ENCODE measurements at regions not wholly inside any gene's neighbourhood (a gene's known extent, or its start where the extent isn't known, plus 50 kb on each side); places are given as distances from the start of the nearest gene placed in this dataset.
"Not testable (repeated sequence)": the region's sequence is repeated elsewhere in the genome, so short reads cannot be mapped to it uniquely, and the experiment has no call there.

DNA sequence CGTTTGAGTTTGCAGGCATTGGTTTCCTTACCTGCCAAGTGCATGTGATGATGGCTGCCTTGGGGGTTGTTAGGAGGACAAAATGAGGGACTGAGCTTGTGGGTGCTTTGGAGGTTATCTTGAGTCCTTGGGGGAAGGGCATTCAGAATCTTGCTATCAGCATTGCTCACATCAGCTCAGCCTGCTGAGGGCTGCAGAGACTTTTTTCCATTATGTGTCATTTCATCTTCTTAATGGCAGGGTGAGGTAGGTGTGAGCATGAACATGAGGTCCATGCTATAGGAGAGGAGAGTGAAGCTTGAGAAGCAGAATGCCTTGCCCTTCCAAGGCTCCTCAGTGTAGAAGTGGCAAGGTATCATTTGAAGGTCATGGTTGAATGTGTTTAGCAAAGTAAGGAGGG is 112.3 kb downstream of the MIAT start:
- DNase-seq, result no peak

DNA sequence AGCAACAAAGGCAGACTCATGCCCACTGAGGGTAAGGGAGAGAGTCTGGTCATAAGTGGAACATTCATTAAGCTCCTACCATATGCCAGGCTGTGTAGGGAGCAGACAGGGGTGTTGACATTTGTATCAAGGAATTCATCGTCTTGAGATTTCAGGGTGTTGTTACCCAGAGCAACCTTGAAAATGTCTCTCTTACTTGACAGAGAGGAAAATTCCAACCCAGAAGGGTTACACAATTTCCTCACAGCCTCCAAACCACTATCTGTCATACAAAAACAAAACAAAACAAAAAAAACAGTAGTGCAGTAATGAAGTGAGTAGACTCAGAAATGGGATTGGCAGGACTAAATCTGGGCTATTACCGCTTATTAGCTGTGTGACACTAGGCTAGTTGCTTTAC is 113.2 kb downstream of the MIAT start:
- DNase-seq, result no peak

DNA sequence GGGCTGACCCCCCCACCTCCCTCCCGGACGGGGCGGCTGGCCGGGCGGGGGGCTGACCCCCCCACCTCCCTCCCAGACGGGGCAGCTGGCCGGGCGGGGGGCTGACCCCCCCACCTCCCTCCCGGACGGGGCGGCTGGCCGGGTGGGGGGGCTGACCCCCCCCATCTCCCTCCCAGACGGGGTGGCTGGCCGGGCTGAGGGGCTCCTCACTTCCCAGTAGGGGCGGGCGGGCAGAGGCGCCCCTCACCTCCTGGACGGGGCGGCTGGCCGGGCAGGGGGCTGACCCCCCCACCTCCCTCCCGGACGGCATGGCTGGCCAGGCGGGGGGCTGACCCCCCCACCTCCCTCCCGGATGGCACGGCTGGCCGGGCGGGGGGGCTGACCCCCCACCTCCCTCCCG is 115.7 kb downstream of the MIAT start:
- not testable (repeated sequence) for DNase-seq

DNA sequence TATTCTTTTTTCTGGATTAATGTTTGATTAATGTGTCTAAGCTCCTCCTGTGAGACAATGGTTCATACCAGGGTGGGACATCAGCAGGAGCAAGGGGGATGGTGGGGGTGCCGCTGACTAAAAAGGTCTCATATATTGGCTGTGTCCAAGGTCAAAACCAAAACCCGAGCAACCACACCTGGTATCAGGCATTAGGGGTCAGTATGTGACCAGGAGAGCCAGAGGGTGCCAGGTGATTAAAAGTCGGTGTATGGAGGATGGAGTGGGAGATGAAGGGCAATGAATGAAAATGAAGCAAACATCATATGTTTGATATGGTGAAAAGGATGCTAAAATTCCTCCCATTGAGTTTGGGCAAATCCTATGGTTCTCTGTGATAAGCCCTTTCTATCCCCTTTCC is 118.0 kb downstream of the MIAT start:
- no peak for DNase-seq

DNA sequence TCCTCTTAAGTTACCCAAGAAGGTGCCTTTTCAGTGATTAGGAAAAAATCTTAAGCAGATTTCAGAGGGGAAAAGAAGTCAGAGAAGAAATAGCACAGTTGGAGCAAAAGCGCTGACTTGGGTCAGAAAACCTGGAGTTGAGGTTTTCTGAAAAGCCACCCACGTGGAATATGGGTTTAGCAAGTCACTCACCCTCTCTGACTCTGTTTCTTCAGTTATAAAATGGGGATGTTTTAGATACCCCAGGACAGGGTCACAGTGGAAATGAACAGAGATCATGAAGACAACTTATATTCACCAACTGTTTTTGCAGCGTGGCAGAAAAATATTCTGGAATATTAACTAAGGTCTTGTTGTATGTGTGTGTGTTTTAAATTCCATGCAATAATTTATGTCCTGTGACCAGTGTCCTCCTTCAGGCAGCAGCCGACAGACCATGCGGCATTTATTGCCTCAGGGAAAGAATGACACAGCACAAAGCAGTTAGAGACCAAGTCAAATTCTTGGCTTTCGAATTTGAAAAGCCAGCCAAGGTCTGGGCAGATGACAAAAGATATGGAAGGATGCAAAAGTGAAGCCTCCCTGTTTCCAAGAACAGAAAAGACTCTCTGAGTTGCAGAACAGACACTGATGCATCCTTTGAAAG is 119.9 kb downstream of the MIAT start:
- peak; percentile 23 for DNase-seq

DNA sequence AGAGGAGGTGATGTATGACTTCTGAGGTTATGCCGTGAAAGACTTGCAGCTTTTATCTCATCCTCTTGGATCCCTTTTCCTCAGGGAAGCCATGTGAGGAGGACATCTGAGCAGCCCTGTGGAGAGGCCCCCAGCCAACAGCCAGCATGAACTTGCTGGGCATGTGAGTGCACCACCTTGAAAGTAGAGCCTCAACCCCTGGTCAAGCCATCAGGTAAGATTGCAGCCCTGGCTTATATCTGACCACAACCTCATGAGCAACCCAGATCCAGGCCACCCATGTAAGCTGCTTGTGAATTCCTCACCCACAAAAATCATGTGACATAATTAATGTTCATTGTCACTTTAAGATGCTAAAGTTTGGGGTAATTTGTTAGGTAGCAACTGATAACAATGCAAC is 121.0 kb downstream of the MIAT start:
- no peak for DNase-seq

DNA sequence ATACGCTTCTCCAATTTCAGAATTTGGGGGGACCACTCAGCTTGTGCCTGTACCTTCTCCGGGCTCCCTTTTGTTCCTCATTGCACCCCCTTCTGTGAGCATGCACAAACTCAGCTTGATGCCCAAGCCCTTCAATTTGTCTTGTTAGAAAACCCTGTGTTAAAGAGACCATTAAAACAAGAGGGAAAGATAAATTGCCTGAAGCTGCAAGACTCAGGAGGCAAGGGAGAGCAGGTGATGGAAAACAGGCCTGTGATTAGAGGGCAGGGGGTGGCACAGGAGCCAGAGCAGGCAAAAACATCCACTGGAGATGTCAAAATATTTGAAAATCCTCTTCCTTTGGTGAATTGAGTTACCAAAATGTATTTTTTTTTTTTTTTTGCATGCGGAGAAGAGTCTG is 121.7 kb downstream of the MIAT start:
- no peak for DNase-seq

DNA sequence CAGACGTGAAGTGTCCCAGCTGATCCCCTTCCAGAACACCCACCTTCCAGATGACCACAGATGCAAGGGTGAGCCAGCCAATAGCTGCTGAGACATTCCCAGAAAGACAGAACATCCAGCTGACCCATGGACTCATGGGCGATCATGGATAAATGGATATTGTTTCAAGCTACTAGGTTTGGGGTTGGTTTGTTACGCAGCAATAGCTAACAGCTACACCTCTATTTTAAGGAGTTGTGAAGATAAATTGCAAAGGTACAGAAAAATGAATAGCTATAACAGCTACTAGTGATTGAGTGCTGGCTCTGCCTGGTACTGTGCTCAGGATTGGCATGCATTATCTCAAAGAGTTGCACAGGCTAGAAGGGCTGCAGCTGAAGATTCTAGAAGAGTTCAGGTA is 122.5 kb downstream of the MIAT start:
- no peak for DNase-seq

DNA sequence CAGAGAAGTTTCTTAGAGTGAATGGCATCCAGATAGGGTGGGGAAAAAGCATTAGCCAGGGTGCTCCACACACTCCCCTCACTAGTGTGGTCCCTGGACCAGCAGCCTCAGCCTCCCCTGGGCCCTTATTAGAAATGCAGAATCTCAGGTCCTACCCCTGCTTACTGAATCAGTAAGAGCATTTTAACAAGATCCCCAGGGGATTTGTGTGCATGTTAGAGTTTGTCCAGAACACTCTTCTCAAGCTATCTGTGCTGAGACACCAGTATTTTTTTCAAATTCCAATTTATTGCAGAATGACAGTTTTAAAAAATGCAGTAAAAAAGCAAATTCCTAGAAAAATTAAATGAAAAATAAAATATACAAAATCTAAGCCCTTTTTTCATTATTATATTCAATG is 123.1 kb downstream of the MIAT start:
- DNase-seq, result no peak

DNA sequence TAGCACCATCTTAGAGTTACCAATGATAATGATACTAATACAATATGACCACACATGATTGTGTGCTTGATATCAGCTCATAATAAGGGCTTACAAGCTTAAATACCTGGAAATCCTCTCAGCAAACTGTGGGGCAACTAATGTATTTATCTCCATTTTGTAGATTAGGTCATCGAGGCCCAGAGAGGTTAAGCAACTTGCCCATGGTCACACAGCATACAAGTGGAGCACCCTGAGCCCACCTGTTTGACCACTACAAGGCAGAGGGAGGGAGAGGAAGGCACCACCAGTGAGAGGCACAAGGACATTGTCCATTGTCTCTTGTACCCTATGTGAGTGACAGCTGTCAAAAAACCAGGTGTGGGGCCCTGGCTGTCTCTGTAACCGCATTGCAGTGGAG is 123.7 kb downstream of the MIAT start:
- DNase-seq, result no peak

DNA sequence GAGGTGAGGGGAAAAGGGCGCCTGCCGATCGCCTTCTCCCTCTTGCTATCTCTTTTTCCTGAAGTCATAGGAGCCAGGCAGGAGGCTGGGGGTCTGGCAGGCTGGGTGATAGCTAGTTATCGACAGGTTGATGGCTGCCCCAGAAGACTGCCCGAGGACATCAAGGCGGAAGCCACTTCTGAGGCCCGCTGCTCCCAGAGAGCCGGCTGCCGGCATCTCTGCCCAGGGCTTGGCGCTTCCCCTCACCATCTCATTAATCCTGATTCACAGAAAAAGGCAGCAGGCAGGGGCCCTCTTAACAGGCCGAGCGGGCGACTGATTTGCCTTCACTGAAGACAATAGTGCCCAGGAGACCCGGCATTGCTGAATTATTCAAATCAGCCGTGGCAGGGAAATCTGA is 124.2 kb downstream of the MIAT start:
- DNase-seq, result no peak

DNA sequence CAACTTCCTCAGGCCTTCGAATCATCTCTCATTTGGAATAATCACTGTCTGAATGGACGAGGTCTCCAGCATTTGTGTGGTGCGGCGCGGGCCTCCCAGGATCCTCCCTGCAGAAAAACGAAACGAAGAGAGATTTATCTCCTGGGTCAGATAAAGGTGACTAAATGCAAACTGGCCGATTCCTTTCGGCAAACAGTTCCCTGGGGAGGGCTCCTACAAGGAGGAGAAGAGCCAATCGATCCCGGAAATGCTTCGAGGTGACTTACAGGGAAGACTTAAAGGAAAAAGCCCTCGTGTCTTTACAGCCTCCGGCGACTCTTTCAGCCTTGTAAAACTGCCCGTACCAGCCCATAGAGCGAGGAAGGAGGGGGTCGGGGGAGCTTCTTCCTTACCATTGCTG is 126.5 kb downstream of the MIAT start:
- DNase-seq, result no peak

DNA sequence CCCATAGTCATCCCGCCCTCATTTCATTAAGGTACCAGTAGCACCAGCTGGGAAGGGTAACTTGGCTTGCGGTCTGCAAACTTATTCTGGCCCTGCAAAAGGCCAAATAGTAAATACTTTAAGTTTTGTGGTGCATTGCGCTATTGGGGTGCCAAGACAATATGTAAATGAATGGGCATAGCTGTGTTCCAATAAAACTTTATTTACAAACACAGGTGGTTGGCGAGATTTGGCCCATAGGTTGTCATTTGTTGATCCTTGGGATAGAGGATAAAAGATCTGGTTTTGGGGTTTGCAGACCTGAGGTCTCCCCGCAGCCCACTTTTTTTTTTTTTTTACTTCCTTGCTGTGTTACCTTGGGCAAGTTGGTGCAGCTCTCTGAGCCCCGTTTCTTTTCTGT is 127.4 kb downstream of the MIAT start:
- no peak for DNase-seq

DNA sequence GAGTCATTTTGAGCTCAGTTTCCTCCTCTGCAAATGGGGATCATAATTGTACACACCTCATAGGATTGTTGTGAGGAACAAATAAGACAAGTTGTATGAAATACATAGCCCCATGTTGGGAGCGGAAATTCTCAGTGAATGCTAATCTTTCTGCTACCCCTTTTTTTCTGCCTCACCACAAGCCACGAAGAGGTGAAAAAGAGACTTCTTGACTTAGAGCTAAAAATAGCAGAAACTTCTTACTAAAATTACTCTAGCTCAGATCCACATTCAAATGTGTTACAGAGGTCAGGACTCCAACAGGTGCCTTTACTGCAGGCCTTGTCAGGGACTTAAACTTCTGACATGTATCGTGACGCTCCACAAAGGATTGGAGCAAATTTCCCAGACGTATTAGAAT is 128.5 kb downstream of the MIAT start:
- no peak for DNase-seq

DNA sequence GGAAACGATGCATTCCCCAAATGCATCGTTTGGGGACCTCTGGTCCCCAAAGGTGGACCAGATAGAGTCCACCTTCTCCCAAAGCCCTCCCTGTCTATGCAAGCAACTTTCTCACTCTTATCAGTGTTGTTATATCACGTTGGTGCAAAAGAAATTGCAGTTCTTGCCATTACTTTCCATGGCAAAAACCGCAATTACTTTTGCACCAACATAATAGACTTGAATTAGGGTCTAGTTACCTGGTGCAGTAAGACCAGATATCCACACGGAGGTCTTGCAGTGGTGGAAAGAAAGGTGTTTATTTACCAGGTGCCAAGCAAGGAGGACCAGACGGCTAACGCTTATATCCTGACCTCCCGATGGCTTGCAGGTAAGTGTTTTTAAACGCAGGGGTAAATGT is 129.0 kb downstream of the MIAT start:
- DNase-seq, result no peak

DNA sequence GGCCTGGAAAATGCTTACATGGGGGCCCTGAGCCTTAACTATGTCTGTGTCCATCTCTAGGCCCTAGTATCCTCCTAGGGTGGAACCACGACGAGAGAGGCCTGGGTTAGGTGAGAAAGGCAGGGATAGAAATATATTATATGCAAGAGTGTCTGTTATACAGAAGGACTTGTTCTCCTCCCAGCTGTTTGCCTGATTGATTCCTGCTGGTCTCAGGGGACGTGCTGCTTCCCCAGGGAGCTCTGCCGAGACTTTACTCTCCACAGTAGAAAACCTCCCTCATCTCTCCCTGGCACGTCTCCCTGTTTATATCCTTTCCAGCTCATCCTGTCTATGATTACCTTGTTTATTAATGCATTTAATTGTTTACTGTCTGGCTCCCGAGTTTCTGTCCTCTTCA is 132.6 kb downstream of the MIAT start:
- no peak for DNase-seq

DNA sequence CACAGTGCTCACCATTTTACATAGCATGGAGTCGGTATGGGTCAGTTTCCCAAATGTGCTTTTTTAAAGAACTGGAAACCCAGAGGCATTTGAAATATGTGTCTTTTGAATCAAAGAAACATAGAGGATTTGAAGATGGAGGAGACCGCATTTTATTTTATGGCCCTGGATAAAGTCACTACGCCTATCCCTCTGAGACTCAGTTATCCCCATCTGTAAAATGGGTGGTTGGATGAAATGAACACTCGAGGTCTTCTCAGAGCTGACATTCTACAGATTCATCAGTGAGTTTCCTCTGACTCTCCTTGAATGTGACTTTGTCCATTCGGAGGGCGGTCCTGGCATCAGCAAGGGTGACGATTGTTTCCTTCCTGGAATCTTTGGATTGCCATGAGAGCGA is 135.1 kb downstream of the MIAT start:
- DNase-seq, result no peak

DNA sequence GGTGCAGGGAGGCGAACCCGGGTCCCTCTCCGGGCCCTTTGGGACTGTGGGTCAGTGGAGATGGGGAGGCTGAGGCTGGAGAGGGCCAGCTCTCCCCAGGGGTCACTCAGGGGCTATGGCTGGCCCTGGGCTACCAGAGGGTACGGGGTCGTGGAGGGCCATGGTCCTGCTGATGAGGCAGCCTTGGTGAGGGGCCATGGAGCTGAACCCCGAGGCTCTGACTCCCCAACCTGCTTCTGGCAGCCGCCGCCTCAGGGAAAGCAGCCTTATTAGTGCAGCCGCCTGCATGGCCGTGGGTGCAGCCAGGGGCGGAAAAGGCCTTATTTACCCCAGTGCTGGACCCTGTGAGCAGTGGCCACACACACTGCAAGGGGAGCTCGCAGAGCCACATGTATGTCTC is 139.4 kb downstream of the MIAT start:
- no peak for DNase-seq

DNA sequence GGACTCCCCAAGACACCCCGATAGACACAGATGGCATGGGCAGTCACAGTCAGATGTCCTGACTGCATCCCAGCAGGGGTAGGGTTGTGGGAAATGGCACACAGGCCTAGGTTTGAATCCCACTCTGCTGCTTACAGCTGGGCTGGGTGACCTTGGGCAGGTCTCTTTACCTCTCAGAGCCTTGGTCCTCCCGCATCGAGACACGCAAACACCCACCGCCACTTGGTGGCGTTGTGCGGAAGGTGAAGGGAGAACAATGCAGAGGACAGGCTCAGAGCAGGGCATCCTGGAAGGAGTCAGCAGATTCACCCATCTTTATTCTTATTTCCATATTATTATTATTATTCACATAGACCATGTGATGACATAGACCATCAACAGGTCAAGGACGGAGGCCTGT is 140.5 kb downstream of the MIAT start:
- DNase-seq, result no peak

DNA sequence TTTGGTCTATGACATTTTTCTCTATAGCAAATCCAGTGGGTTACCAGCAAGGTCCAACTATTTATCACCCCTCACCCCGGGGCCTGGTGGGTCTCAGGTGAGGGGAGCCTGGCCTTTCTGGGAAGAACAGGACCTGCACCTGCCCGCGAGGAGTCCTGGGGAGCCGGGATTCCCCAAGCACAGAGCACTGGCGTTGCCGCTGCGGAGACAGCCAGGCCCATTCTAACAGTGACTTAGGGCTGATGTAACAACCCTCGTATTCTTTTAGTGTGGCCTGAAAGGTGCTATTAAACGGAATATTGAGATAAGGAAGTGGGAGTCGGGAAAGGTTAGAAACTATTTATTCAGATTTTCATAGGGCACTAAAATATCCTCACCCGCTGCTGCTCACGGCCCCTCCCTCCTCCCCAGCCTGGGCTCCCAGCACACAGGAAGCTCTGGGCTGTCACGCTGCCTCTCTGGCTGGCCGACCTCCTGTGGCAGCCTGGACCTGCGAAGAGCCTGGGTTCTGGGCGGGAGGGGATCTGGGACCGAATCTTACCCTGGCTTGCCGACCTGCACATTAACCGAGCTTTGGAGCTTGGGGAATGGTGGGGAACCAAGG is 141.2 kb downstream of the MIAT start:
- no peak for DNase-seq

DNA sequence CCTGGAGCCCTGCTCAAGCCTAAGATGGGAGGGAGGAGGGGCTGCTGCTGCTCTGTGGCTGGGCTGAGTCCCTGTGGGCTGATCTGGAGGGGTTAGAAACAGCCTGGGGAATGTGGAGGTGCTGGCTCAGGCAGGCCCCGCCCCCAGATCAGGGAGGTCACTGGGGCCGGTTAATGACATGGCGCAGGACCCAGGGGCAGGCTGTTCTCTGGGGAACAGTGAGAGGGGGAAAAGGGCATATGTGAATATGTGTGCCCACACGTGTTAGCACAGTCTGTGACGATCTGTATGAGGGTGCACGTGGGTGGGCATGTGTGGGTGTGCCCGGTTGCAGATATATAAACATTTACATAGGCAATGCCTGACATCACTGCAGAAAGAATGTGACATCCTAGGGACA is 143.5 kb downstream of the MIAT start:
- DNase-seq, result no peak

DNA sequence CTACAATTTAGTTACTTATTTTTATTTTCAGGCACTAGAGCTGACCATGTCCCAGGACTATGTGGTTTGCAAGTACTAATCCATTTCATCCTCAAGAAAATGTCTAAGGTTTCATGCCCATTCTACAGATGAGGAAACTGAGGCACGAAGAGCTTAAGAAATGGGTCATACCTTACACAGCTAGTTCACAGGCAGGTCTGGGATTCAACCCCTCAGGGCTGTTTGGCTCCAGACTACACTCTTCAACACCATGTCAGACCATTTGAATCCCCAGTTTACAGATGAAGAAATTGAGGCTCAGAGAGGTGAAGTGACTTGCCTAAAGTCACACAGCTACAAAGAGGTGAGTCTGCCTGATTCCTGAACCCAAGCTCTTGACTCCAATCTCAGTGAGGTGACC is 144.1 kb downstream of the MIAT start:
- no peak for DNase-seq

DNA sequence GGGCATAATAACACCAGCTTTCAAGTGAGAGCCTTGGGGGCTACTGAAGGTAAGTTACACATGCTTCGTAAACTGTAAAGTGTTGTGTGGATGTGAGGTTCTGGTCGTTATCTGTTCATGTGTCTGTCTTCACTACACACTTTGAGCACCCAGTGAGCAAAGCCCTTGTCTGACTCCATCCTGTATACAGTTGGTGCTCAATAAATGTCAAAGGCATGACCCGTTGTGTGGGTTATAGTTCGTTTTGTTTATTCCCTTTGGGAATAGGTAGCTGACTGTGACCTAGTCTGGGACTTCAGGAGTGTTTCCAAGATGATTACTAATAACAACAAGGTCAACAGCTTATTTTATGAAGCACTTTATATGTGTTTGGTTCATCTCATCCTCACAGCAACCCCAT is 146.9 kb downstream of the MIAT start:
- no peak for DNase-seq

DNA sequence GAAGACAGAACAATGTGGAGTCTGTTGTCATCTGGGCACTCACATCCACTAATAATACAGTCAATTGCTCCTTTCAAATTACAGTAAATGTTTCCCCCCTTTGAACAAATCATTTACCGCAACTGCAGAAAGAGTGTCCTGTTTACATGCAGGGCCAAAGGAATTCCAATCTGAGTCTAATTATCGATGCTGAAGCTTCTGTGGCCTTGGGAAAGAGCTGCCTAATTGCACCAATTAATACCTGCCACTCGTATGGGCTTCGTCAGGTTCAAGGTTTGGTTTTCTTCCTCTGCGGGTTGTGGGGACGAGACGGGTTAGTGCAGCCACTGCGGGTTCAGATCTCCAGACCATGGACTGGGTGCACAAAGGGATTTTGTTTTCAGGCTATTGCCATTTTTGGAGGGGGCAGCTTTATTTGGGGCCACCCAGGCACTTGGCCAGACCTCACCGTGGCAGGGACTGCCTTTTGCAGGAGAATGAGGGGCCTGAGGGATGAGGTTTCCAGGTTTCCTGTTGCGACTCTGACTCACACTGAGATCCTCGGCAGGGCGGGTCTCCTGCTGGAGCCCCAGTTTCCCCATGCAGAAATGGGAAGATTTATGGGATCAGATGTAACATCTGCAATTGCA is 147.6 kb downstream of the MIAT start:
- DNase-seq, result no peak

Data from hindlimb muscle (tissue), 1 donor.